Left lung (tissue), 4 donors: ENCODE measurements at regions not wholly inside any gene's neighbourhood (a gene's known extent, or its start where the extent isn't known, plus 50 kb on each side); places are given as distances from the start of the nearest gene placed in this dataset.

Experiments
- ATAC-seq: fragments of 200-7000 bp; cut with Tn5 transposase; one replicate; pipeline ENCODE4 v1.9.1; 2020; ENCODE audit warnings: moderate library complexity
- DNase-seq, 4 donors: peaks; one replicate each; pipeline ENCODE4 v3.0.0-alpha.2; 2013 to 2020
- H3K27ac ChIP-seq, 2 donors: fragments of 200-600 bp; sonication (generic) in 1 of 2; one replicate each; pipeline versions ENCODE4 v1.5.0 to v1.8.0; 2020 to 2021
- H3K27me3 ChIP-seq, 2 donors: fragments of 200-600 bp; sonication (generic) in 1 of 2; one replicate each; pipeline versions ENCODE4 v1.5.0 to v1.8.0; 2020 to 2021
- H3K36me3 ChIP-seq, 2 donors: fragments of 200-600 bp; sonication (generic) in 1 of 2; one replicate each; pipeline versions ENCODE4 v1.5.0 to v1.8.0; 2020 to 2021
- H3K4me1 ChIP-seq, 2 donors: fragments of 200-600 bp; one replicate each; pipeline ENCODE4 v1.8.0; 2021
- H3K4me3 ChIP-seq, 2 donors: fragments of 200-600 bp; sonication (generic) in 1 of 2; one replicate each; pipeline versions ENCODE4 v1.5.0 to v1.8.0; 2020 to 2021; ENCODE audit warnings: mild to moderate bottlenecking in 1 of 2
- H3K9me3 ChIP-seq, 2 donors: fragments of 200-600 bp; sonication (generic) in 1 of 2; one replicate each; pipeline versions ENCODE4 v1.5.0 to v1.8.0; 2020 to 2021
- CTCF ChIP-seq, 2 donors: fragments of 200-600 bp; sonication (generic) in 1 of 2; IDR thresholded peaks; one replicate each; pipeline versions ENCODE4 v1.5.0 to v1.8.0; 2021; ENCODE audit warnings: antibody characterized with exemption in 2 of 2
- intact Hi-C, 2 donors: fragments of 100-400 bp; cut with DNase I; formaldehyde crosslinking; loops; one replicate each; pipeline versions ENCODE4 v1.11.2 to v1.14.2; 2022
- donor health status: DM: no; HTN: yes; CAD: no.
- donor health status: DM: no; HTN: no; CAD: no.

GRCh38 chr5:167244583-167244982 lies 1046.9 kb upstream of the WWC1 start:
- intact Hi-C loops = no loop called here
- Histone ChIP-seq H3K4me1 (no peaks in the 10 kb centered on the region), H3K27me3 (no peaks in the 10 kb centered on the region), H3K36me3 (no peaks in the 10 kb centered on the region), H3K27ac (no peak overlapping the region), H3K9me3 (no peaks in the 10 kb centered on the region), H3K4me3 (no peak overlapping the region)
- no peak for TF ChIP-seq CTCF (IDR thresholded peaks at IDR 0.05)
- ATAC-seq (no peak), DNase-seq (no peak)

- Histone ChIP-seq H3K4me1 (no peaks in the 10 kb centered on the region), H3K36me3 (no peaks in the 10 kb centered on the region), H3K4me3 (no peak overlapping the region), H3K9me3 (no peaks in the 10 kb centered on the region), H3K27me3 (no peaks in the 10 kb centered on the region), H3K27ac (no peak overlapping the region)
- no peak for DNase-seq
- ATAC-seq = no peak
- intact Hi-C loops = no loop called here
- no peak for TF ChIP-seq CTCF (IDR thresholded peaks at IDR 0.05)
Observed at GRCh38 chr5:167245868-167246267, 1045.6 kb upstream of the WWC1 start.

- no peak for TF ChIP-seq CTCF (IDR thresholded peaks at IDR 0.05)
- Histone ChIP-seq H3K4me1 (no peaks in the 10 kb centered on the region), H3K27me3 (no peaks in the 10 kb centered on the region), H3K27ac (no peak overlapping the region), H3K4me3 (no peak overlapping the region), H3K9me3 (no peaks in the 10 kb centered on the region), H3K36me3 (no peaks in the 10 kb centered on the region)
- intact Hi-C loops = no loop called here
- no peak for ATAC-seq
- no peak for DNase-seq
Observed at GRCh38 chr5:167247816-167248215, 1043.6 kb upstream of the WWC1 start.

- DNase-seq (no peak), ATAC-seq (no peak)
- H3K27me3 ChIP-seq = no peaks in the 10 kb centered on the region
- H3K36me3 ChIP-seq = no peaks in the 10 kb centered on the region
- H3K4me3 ChIP-seq = no peak overlapping the region
- intact Hi-C loops = no loop called here
- H3K27ac ChIP-seq = no peak overlapping the region
- no peaks in the 10 kb centered on the region for H3K9me3 ChIP-seq
- no peaks in the 10 kb centered on the region for H3K4me1 ChIP-seq
- TF ChIP-seq CTCF (IDR thresholded peaks at IDR 0.05) = no peak
Observed at GRCh38 chr5:167248257-167248656, 1043.2 kb upstream of the WWC1 start.

- Histone ChIP-seq H3K4me3 (no peak overlapping the region), H3K27me3 (no peaks in the 10 kb centered on the region), H3K36me3 (no peaks in the 10 kb centered on the region), H3K9me3 (no peaks in the 10 kb centered on the region), H3K27ac (no peak overlapping the region), H3K4me1 (no peaks in the 10 kb centered on the region)
- TF ChIP-seq CTCF (IDR thresholded peaks at IDR 0.05) = no peak
- intact Hi-C loops = no loop called here
- DNase-seq (no peak), ATAC-seq (no peak)
Observed at GRCh38 chr5:167250996-167251395, 1040.4 kb upstream of the WWC1 start.
